ENCODE measurements at regions not wholly inside any gene's neighbourhood (a gene's known extent, or its start where the extent isn't known, plus 50 kb on each side); places are given as distances from the start of the nearest gene placed in this dataset.

GRCh38 chr1:117681093-117681900, 75.4 kb downstream of the TENT5C start:
- TF ChIP-seq CTCF (IDR thresholded peaks at IDR 0.05) (no peak), POLR2A (IDR thresholded peaks at IDR 0.05) (no peak)

Data from heart left ventricle (tissue), 13 donors.